ENCODE measurements at regions not wholly inside any gene's neighbourhood (a gene's known extent, or its start where the extent isn't known, plus 50 kb on each side); places are given as distances from the start of the nearest gene placed in this dataset.
"Not testable (repeated sequence)": the region's sequence is repeated elsewhere in the genome, so short reads cannot be mapped to it uniquely, and the experiment has no call there.

DNA sequence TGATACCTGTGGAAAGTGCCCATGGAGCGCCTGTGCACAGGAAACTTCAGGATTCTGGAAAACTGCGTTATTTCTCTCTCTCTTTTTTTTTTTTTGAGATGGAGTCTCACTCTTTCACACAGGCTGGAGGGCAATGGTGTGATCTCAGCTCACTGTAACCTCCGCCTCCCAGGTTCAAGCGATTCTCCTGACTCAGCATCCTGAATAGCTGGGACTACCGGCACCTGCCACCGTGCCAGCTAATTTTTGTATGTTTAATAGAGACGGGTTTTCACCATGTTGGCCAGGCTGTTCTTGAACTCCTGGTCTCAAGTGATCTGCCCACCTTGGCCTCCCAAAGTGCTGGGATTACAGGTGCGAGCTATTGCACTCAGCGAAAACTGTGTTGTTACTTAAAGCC, 68.9 kb upstream of the PODXL start:
- in situ Hi-C loops (cut with HindIII; ENCODE audit: low pct_ligation_motif_present, low pct_unique_long_range_greater_than_20kb, low sequenced_read_pairs), result not testable (repeated sequence)

GRCh38 chr7:131624536-131624935, 68.1 kb upstream of the PODXL start:
- no peak for DNase-seq
- in situ Hi-C loops (cut with HindIII; ENCODE audit: low pct_ligation_motif_present, low pct_unique_long_range_greater_than_20kb, low sequenced_read_pairs), result no loop called here

More for the DNA sequence above, 68.9 kb upstream of the PODXL start:
- DNase-seq, result not testable (repeated sequence)

- DNase-seq, result no peak
- in situ Hi-C loops (cut with HindIII; ENCODE audit: low pct_ligation_motif_present, low pct_unique_long_range_greater_than_20kb, low sequenced_read_pairs), result no loop called here
Measured at GRCh38 chr7:131623154-131623553, 66.7 kb upstream of the PODXL start.

- DNase-seq, result no peak
- in situ Hi-C loops (cut with HindIII; ENCODE audit: low pct_ligation_motif_present, low pct_unique_long_range_greater_than_20kb, low sequenced_read_pairs), result no loop called here
Measured at GRCh38 chr7:131621652-131622051, 65.2 kb upstream of the PODXL start.

DNA sequence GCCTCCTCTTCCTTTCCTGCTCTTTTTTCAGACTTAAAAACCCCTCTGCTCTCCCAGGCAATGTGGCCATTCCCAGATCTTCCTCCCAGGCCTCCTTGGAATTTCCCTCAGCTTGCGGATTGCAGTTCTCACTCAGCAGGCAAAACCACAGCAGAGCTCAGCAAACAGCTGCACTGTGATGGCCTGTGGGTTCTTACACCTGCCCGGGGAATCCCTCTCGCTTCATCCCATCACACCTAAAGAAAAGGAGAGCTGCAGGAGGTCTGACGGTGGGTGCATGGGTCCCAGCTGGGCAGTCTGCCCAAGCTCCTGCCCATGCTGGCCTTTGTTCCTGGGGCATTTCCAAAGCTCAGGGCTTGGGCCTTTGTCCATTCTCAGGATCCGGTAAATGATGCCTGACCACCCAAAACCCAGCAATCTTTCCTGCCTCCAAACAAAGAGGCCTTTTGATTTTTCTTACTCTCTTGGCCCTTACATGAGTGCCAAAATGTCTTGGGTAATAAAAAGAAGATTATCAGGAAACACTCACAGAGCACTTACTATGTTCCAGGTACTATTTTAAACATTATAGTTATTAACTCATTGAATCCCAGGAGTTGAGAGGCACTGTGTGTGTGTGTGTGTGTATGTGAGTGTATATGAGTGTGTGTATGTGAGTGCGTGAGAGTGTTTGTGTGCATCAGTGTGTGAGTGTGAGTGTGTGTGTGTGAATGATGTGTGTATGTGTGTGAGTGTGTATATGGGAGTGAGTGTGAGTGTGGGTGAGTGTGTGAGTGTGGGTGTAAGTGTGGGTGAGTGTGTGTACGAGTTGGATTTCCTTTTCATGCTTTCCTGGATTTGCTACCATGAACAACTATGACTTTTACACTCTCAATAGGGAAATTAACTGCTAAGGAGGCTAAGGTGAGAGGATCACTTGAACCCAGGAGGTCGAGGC, 64.5 kb upstream of the PODXL start:
- no peak for DNase-seq

GRCh38 chr7:131619336-131620305, 63.2 kb upstream of the PODXL start:
- in situ Hi-C loops (cut with HindIII; ENCODE audit: low pct_ligation_motif_present, low pct_unique_long_range_greater_than_20kb, low sequenced_read_pairs), result no loop called here
- no peak for DNase-seq

More for the DNA sequence above, 64.5 kb upstream of the PODXL start:
- in situ Hi-C loops (cut with HindIII; ENCODE audit: low pct_ligation_motif_present, low pct_unique_long_range_greater_than_20kb, low sequenced_read_pairs), result no loop called here

DNA sequence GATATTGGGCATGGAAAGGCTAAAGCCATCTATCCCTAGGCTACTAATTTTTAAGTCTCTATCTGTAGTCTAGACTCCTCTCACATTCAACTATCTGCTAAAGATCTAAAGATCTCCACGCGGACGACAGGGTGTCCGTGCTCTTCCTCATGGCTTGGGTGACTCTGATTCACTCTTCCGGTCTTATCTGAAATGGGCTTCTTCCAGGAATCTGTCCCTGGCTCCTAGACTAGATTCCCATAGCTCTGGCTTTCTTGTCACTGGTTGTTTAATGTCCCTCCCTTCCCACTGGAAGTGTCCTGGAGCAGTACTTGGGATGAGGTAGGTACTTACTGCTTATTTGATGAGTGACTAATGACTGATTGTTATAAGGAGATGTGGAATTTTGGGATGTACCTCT, 62.0 kb upstream of the PODXL start:
- in situ Hi-C loops (cut with HindIII; ENCODE audit: low pct_ligation_motif_present, low pct_unique_long_range_greater_than_20kb, low sequenced_read_pairs), result no loop called here
- no peak for DNase-seq

GRCh38 chr7:131616487-131617200, 60.2 kb upstream of the PODXL start:
- in situ Hi-C loops (cut with HindIII; ENCODE audit: low pct_ligation_motif_present, low pct_unique_long_range_greater_than_20kb, low sequenced_read_pairs), result no loop called here
- DNase-seq, result no peak

DNA sequence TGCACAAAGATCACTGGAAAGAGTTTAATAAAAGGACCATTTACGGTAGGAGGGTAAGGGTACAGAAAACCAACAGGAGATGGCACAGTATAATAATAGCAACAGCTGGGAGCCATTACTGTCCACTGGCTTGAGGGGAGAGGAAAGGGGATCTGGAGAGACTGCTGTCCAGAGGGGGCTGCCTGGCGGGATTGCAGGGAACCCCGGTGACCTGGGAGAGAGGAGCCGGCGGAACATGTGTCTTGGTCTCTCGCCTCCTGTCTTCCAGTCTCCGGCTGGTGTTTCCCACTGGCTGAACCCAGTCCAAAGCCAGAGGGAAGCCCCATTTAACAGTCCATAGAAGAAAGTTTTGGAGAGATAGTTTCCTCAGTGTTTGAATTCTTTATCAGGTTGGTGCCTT, 57.5 kb upstream of the PODXL start:
- in situ Hi-C loops (cut with HindIII; ENCODE audit: low pct_ligation_motif_present, low pct_unique_long_range_greater_than_20kb, low sequenced_read_pairs), result no loop called here
- DNase-seq, result no peak

- no peak for DNase-seq
- in situ Hi-C loops (cut with HindIII; ENCODE audit: low pct_ligation_motif_present, low pct_unique_long_range_greater_than_20kb, low sequenced_read_pairs), result no loop called here
Measured at GRCh38 chr7:131610007-131610406, 53.6 kb upstream of the PODXL start.

GRCh38 chr7:131608116-131608500, 51.7 kb upstream of the PODXL start:
- no peak for DNase-seq
- in situ Hi-C loops (cut with HindIII; ENCODE audit: low pct_ligation_motif_present, low pct_unique_long_range_greater_than_20kb, low sequenced_read_pairs), result no loop called here

DNA sequence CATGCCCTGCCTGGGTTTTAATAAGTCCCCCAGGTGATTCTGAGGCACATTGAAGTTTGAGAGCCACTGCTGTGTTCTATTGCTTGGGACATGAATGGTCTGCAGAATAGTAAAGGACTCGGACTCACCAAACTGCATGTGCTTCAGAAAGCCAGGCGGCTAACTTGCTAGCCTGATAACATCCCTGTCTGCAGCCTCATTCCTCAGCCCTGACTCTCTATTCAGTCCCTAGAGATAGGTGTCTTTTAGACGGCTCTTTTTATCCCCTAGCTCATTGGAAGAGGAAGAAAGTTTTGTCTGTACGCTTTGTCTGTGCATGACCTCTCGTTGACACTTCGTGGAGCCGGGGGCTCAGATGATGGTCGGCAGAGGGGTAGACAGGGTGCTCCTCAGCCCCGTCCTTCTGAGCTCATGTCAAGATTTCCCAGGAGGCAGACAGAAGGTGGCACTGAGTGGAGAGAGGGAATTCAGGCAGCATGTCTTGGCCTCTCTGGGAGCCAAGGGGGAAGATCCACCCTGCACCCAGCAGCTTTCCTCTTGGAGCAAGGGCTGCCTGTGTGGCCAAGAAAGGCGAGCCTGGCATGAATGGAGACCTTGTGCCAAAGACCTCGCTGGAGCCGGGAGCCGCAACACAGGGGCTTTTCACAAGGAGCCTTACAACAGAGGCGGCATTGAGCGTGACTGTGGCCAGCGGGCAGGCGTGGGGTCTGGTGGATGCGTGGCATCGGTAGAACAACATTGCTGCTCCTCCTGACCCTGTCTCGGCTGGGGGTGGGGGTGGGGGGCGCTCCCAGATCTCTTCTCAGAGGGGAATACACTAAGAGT, 51.1 kb upstream of the PODXL start:
- in situ Hi-C loops (cut with HindIII; ENCODE audit: low pct_ligation_motif_present, low pct_unique_long_range_greater_than_20kb, low sequenced_read_pairs), result no loop called here
- DNase-seq, result no peak

- no peak for DNase-seq
- in situ Hi-C loops (cut with HindIII; ENCODE audit: low pct_ligation_motif_present, low pct_unique_long_range_greater_than_20kb, low sequenced_read_pairs), result no loop called here
Measured at GRCh38 chr7:131606346-131607290, 50.2 kb upstream of the PODXL start.
